ENCODE measurements at regions not wholly inside any gene's neighbourhood (a gene's known extent, or its start where the extent isn't known, plus 50 kb on each side); places are given as distances from the start of the nearest gene placed in this dataset.
"Not testable (repeated sequence)": the region's sequence is repeated elsewhere in the genome, so short reads cannot be mapped to it uniquely, and the experiment has no call there.

DNA sequence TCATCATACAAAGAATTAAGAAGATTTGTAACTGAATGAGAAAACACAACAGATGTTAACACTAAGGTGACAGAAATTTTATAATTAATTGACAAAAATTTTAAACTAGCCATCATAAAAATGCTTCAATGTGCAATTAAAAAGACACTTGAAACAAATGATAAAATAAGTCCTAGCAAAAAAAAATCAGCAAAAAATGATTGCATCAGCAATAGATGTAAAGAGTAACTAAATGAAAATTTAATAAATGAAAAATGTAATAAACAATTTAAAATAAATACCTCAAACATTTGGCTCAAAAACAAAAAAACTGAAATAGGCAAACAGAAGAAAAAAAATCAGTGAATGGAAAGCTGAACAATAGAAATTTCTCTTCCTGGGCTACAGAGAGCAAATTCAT lies 380.7 kb upstream of the GALNTL6 start:
- Mint-ChIP-seq H3K9me3 (ENCODE audit: low read depth) (peaks cover 2% of the 10 kb centered on the region), H3K4me1 (no peaks in the 10 kb centered on the region), H3K27me3 (no peaks in the 10 kb centered on the region), H3K27ac (no peak overlapping the region), H3K36me3 (ENCODE audit: low read depth) (no peaks in the 10 kb centered on the region), H3K4me3 (no peak overlapping the region)
- ChIA-PET CTCF (no interaction called here), POLR2A (no interaction called here)
- intact Hi-C loops (cut with DNase I, micrococcal nuclease) = no loop called here
- DNase-seq = no peak
- ATAC-seq = no peak

DNA sequence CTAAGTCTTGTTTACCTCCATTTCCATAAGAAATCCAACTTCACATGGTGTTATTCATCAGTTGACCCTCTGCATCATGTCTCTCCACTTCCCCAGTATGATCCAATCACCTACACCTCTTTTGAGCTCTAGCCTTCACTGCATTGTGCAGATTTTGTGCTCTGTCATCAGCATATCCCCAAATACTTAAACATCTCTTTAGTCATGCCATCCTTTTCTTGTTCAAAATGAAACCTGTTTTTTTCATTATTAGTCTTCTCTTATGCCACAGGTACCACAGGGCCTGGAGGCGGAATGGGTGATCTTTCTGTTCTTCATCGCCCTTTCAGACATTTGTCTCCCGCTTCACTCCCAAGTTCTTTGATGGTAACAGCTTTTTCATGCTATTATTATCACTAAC lies 382.7 kb upstream of the GALNTL6 start:
- Mint-ChIP-seq H3K9me3 (ENCODE audit: low read depth) (peaks cover 5% of the 10 kb centered on the region), H3K27me3 (no peaks in the 10 kb centered on the region), H3K4me1 (no peaks in the 10 kb centered on the region), H3K36me3 (ENCODE audit: low read depth) (no peaks in the 10 kb centered on the region), H3K4me3 (no peak overlapping the region), H3K27ac (no peak overlapping the region)
- CTCF ChIA-PET = interaction anchor here (0.5 kb wide), 1 partner anchor 127 kb away, joined by 3 read pairs; no protein-coding TSS in a partner anchor
- no peak for DNase-seq
- ATAC-seq = no peak
- POLR2A ChIA-PET = no interaction called here
- intact Hi-C loops (cut with DNase I, micrococcal nuclease) = no loop called here

DNA sequence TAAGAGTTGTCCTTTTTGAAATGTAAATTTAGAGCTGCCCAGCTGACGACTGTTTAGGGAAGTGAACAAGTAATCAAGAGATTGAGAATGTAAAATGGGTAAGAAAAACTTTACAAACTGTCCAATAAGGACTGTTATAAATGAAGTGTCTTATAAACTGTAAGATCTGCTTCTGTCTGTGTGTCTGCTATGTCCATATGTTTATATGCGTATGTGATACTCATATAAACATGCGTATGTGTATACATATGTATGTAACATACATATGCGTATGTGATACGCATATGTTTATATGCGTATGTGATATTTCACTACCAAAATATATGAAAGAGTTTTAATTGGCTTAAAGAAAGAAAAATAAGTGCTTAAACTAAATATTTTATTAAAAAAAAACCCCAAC lies 416.0 kb upstream of the GALNTL6 start:
- peaks cover 9% of the 10 kb centered on the region for H3K9me3 Mint-ChIP-seq (ENCODE audit: low read depth)
- ChIA-PET CTCF (no interaction called here), POLR2A (no interaction called here)
- H3K27ac Mint-ChIP-seq = no peak overlapping the region
- H3K27me3 Mint-ChIP-seq = no peaks in the 10 kb centered on the region
- intact Hi-C loops (cut with DNase I, micrococcal nuclease) = no loop called here
- no peaks in the 10 kb centered on the region for H3K4me1 Mint-ChIP-seq
- DNase-seq (no peak), ATAC-seq (no peak)
- H3K36me3 Mint-ChIP-seq (ENCODE audit: low read depth) = no peaks in the 10 kb centered on the region
- H3K4me3 Mint-ChIP-seq = no peak overlapping the region

DNA sequence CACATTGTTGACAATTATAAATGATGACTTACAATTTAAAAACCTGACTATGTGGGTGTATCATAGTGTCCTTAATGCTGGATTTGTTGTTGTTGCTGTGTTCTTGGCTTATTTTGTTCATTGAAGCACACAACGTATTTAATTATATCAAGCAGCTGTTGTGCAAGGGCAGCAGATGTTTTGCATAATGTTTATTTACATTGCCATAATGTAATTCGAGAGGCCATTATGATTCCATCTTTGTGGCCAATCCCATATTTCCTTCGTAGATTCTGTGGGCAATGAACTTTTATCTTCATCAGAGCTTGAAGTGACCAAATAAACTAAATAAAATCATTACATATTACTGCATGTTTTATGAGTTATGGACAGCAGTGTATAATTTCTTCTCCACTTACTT lies 422.6 kb upstream of the GALNTL6 start:
- ChIA-PET CTCF (no interaction called here), POLR2A (no interaction called here)
- Mint-ChIP-seq H3K9me3 (ENCODE audit: low read depth) (peaks cover 7% of the 10 kb centered on the region), H3K27me3 (no peaks in the 10 kb centered on the region), H3K36me3 (ENCODE audit: low read depth) (no peaks in the 10 kb centered on the region), H3K4me3 (no peak overlapping the region), H3K27ac (no peak overlapping the region), H3K4me1 (no peaks in the 10 kb centered on the region)
- ATAC-seq (no peak), DNase-seq (no peak)
- intact Hi-C loops (cut with DNase I, micrococcal nuclease) = no loop called here

DNA sequence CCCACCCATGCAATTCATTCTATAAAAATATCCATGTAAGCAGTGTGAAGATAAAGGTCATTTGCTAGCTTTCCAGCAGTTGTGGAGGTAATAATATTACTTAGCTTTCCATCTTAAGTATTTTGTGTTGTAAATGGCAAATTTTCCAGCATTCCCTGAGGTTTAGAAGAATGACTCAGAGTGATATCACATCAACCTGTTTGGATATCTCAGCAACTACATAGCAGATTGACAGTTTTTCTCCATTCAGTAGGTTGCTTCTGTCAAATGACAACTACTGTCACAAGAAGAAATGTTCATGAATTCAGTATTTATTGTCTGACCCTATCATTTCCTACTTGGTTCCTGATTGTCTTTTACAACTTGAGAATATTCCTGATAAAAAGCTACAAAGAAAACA lies 434.9 kb upstream of the GALNTL6 start:
- no peak overlapping the region for H3K27ac Mint-ChIP-seq
- intact Hi-C loops (cut with DNase I, micrococcal nuclease) = no loop called here
- no peaks in the 10 kb centered on the region for H3K27me3 Mint-ChIP-seq
- H3K4me3 Mint-ChIP-seq = no peak overlapping the region
- POLR2A ChIA-PET = no interaction called here
- no peaks in the 10 kb centered on the region for H3K36me3 Mint-ChIP-seq (ENCODE audit: low read depth)
- CTCF ChIA-PET = no interaction called here
- no peaks in the 10 kb centered on the region for H3K4me1 Mint-ChIP-seq
- ATAC-seq (no peak), DNase-seq (no peak)
- H3K9me3 Mint-ChIP-seq (ENCODE audit: low read depth) = peaks cover 5% of the 10 kb centered on the region

DNA sequence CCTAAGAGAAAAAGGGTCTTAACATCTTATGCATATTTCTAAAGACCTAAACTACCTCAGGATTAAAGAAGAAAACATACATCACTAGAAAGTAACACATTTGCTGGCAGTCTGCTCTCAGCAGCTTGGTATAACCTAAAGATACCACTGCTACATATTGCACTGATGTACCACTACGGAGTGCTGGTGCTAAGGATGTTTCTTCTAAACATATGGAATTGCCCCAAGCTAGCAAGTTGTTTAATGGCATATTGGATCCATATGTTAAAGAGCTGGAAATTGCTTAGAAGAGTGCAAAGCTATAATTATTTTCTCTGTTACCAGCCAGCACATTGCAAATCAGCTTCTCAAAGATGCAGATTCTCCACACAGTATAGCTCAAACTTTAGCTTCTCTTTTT lies 436.5 kb upstream of the GALNTL6 start:
- Mint-ChIP-seq H3K4me1 (no peaks in the 10 kb centered on the region), H3K9me3 (ENCODE audit: low read depth) (peaks cover 5% of the 10 kb centered on the region), H3K36me3 (ENCODE audit: low read depth) (no peaks in the 10 kb centered on the region), H3K4me3 (no peak overlapping the region), H3K27me3 (no peaks in the 10 kb centered on the region), H3K27ac (no peak overlapping the region)
- intact Hi-C loops (cut with DNase I, micrococcal nuclease) = no loop called here
- no peak for ATAC-seq
- DNase-seq = no peak
- CTCF ChIA-PET = no interaction called here
- POLR2A ChIA-PET = no interaction called here

DNA sequence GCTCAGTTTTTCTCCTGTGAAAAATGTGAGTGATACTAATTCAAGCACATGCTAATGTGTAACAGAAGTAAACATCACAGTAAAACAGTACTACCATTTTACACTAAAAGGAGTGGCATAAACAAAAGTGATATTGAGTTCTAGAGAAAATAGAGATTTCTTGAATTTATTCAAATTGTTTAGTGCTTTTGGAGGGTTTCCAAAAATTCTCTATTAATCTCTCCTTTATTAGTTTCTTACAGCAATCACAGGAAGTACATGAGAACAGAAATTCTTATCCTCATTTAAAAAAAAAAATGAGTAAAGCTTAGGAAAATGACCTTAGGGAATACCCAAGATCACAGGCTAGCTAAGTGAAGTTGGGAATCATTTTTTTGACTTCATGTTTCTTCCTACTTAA lies 459.7 kb upstream of the GALNTL6 start:
- Mint-ChIP-seq H3K27me3 (no peaks in the 10 kb centered on the region), H3K36me3 (ENCODE audit: low read depth) (no peaks in the 10 kb centered on the region), H3K9me3 (ENCODE audit: low read depth) (peaks cover 4% of the 10 kb centered on the region), H3K27ac (no peak overlapping the region), H3K4me3 (no peak overlapping the region), H3K4me1 (no peaks in the 10 kb centered on the region)
- ATAC-seq (no peak), DNase-seq (no peak)
- ChIA-PET POLR2A (no interaction called here), CTCF (no interaction called here)
- intact Hi-C loops (cut with DNase I, micrococcal nuclease) = no loop called here

DNA sequence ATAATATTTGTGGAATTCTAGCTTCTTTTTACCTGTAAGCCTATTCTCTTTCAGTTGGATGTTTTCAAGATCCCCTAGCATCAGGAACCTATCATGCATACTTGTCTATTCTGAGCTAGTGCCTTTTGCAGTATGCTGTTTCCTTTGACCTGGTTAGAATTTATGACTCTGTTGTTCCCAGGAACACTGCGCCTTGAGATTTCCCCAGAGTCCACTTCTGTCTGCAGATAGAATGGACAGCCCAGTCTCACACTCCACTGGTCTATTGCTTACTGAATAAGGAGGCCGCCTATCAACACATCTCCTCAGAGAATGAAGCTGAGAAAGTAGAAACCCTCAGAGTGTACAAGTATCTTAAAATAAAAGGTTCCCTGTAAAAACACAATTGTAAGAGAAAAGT lies 465.1 kb upstream of the GALNTL6 start:
- H3K9me3 Mint-ChIP-seq (ENCODE audit: low read depth) = peaks cover 5% of the 10 kb centered on the region
- H3K27ac Mint-ChIP-seq = no peak overlapping the region
- H3K36me3 Mint-ChIP-seq (ENCODE audit: low read depth) = no peaks in the 10 kb centered on the region
- ATAC-seq = no peak
- ChIA-PET POLR2A (no interaction called here), CTCF (no interaction called here)
- intact Hi-C loops (cut with DNase I, micrococcal nuclease) = no loop called here
- DNase-seq = no peak
- H3K4me3 Mint-ChIP-seq = no peak overlapping the region
- H3K4me1 Mint-ChIP-seq = no peaks in the 10 kb centered on the region
- no peaks in the 10 kb centered on the region for H3K27me3 Mint-ChIP-seq

DNA sequence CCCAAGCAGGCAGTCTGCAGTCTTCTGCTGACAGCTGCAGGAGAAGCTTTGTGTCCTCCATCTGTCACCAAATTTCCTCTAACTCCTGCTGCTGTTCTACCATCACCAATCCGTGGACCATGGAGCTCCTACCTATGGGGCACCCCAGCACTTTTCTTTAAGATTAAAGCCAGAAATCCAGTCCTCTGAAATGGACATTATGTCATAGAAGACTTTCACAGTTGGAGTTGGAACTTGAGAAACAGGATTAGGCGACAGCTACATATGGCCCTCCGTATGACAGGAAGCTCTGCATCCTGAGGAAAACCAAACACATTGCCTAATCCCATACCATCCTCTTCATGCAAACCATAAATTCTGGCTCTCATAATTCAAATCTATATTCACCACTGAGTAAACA lies 470.6 kb upstream of the GALNTL6 start:
- no peak overlapping the region for H3K27ac Mint-ChIP-seq
- ChIA-PET POLR2A (no interaction called here), CTCF (interaction anchor here (0.5 kb wide), 1 partner anchor 9 kb away, joined by 3 read pairs; no protein-coding TSS in a partner anchor)
- H3K36me3 Mint-ChIP-seq (ENCODE audit: low read depth) = no peaks in the 10 kb centered on the region
- H3K9me3 Mint-ChIP-seq (ENCODE audit: low read depth) = peaks cover 3% of the 10 kb centered on the region
- no peak for ATAC-seq
- H3K4me1 Mint-ChIP-seq = no peaks in the 10 kb centered on the region
- no peak for DNase-seq
- no peak overlapping the region for H3K4me3 Mint-ChIP-seq
- intact Hi-C loops (cut with DNase I, micrococcal nuclease) = no loop called here
- no peaks in the 10 kb centered on the region for H3K27me3 Mint-ChIP-seq

DNA sequence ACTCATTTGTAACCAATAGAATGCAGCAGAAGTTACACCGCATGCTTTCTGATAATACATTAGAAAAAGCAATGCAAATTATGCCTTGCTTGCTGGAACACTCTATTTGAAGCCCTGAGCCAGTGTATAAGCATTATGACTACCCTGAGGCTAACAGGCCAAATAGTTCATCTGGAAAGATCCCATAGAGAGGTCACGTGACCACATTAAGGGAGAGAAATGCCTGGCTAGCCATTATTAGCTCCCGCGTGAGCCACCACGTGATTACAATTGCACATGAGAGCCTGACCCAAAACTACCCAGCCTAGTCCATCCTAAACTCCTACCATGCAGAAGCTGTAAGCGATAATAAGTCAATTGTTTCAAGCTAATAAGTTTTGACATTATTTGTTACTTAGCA lies 472.9 kb upstream of the GALNTL6 start:
- ChIA-PET POLR2A (no interaction called here), CTCF (no interaction called here)
- peaks cover 4% of the 10 kb centered on the region for H3K9me3 Mint-ChIP-seq (ENCODE audit: low read depth)
- H3K27me3 Mint-ChIP-seq = no peaks in the 10 kb centered on the region
- H3K4me3 Mint-ChIP-seq = no peak overlapping the region
- intact Hi-C loops (cut with DNase I, micrococcal nuclease) = no loop called here
- DNase-seq (no peak), ATAC-seq (no peak)
- no peaks in the 10 kb centered on the region for H3K4me1 Mint-ChIP-seq
- H3K27ac Mint-ChIP-seq = no peak overlapping the region
- no peaks in the 10 kb centered on the region for H3K36me3 Mint-ChIP-seq (ENCODE audit: low read depth)

DNA sequence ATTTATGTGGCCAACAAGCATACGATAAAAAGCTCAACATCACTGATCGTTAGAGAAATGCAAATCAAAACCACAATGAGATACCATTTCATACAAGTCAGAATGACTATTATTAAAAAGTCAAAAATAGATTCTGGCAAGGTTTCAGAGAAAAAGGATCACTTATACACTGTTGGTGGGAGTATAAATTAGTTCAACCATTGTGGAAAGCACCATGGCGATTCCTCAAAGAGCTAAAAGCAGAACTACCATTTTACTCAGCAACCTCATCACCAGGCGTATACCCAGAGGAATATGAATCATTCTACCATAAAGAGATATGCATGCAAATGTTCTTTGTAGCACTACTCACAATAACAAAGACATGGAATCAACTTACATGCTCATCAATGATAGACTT lies 478.7 kb upstream of the GALNTL6 start:
- Mint-ChIP-seq H3K9me3 (ENCODE audit: low read depth) (peaks cover 7% of the 10 kb centered on the region), H3K4me1 (no peaks in the 10 kb centered on the region), H3K27me3 (no peaks in the 10 kb centered on the region), H3K4me3 (no peak overlapping the region), H3K36me3 (ENCODE audit: low read depth) (no peaks in the 10 kb centered on the region), H3K27ac (no peak overlapping the region)
- intact Hi-C loops (cut with DNase I, micrococcal nuclease) = no loop called here
- ATAC-seq = no peak
- no peak for DNase-seq
- ChIA-PET CTCF (no interaction called here), POLR2A (no interaction called here)

DNA sequence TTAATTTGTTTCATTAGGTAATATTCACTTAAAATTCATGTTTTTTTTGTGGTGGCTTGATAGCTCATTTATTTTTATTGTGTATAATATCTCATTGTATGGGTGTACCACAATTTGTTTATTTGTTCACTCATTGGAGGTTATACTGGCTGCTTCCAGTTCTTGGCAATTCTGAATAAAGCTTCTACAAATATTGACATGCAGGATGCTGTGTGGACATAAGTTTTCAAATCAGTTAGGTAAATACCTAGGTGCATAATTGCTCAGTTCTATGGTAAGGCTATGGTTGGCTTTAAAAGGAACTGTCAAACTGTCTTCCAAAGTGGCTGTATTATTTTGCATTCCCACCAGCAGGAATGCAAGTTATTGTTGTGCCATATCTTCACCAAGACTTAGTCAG lies 504.5 kb upstream of the GALNTL6 start:
- no peak for ATAC-seq
- H3K27ac Mint-ChIP-seq = no peak overlapping the region
- DNase-seq = no peak
- no peaks in the 10 kb centered on the region for H3K27me3 Mint-ChIP-seq
- ChIA-PET CTCF (no interaction called here), POLR2A (no interaction called here)
- no peak overlapping the region for H3K4me3 Mint-ChIP-seq
- peaks cover 7% of the 10 kb centered on the region for H3K9me3 Mint-ChIP-seq (ENCODE audit: low read depth)
- no peaks in the 10 kb centered on the region for H3K4me1 Mint-ChIP-seq
- intact Hi-C loops (cut with DNase I, micrococcal nuclease) = no loop called here
- H3K36me3 Mint-ChIP-seq (ENCODE audit: low read depth) = no peaks in the 10 kb centered on the region

DNA sequence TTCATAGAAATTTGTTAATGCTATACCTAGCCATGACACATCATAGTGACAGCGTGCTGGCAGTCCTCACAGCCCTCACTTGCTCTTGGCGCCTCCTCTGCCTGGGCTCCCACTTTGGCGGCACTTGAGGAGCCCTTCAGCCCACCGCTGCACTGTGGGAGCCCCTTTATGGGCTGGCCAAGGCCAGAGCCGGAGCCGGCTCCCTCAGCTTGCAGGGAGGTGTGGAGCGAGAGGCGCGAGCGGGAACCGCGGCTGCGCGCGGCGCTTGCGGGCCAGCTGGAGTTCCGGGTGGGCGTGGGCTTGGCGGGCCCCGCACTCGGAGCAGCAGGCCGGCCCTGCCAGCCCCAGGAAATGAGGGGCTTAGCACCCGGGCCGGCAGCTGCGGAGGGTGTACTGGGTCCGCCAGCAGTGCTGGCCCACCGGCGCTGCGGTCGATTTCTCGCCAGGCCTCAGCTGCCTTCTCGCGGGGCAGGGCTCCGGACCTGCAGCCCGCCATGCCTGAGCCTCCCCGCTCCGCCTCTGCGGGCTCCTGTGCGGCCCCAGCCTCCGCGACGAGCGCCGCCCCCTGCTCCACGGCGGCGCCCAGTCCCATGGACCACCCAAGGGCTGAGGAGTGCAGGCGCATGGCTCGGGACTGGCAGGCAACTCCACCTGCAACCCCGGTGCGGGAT lies 515.0 kb upstream of the GALNTL6 start:
- POLR2A ChIA-PET; DNase-seq; H3K27me3 Mint-ChIP-seq; intact Hi-C loops (cut with DNase I, micrococcal nuclease); H3K36me3 Mint-ChIP-seq (ENCODE audit: low read depth); H3K4me1 Mint-ChIP-seq; ATAC-seq; H3K4me3 Mint-ChIP-seq; H3K27ac Mint-ChIP-seq; CTCF ChIA-PET: not testable (repeated sequence)
- peaks cover 13% of the 10 kb centered on the region for H3K9me3 Mint-ChIP-seq (ENCODE audit: low read depth)
